HG03159 (cell line): ENCODE measurements at regions not wholly inside any gene's neighbourhood (a gene's known extent, or its start where the extent isn't known, plus 50 kb on each side); places are given as distances from the start of the nearest gene placed in this dataset.

ENCODE experiments used
- ATAC-seq: cut with Tn5 transposase; IDR thresholded peaks from one replicate; pipeline ENCODE4 v1.9.1; 2021; ENCODE audit warnings: mild to moderate bottlenecking, moderate library complexity; ENCODE audit not compliant: unreplicated experiment

DNA sequence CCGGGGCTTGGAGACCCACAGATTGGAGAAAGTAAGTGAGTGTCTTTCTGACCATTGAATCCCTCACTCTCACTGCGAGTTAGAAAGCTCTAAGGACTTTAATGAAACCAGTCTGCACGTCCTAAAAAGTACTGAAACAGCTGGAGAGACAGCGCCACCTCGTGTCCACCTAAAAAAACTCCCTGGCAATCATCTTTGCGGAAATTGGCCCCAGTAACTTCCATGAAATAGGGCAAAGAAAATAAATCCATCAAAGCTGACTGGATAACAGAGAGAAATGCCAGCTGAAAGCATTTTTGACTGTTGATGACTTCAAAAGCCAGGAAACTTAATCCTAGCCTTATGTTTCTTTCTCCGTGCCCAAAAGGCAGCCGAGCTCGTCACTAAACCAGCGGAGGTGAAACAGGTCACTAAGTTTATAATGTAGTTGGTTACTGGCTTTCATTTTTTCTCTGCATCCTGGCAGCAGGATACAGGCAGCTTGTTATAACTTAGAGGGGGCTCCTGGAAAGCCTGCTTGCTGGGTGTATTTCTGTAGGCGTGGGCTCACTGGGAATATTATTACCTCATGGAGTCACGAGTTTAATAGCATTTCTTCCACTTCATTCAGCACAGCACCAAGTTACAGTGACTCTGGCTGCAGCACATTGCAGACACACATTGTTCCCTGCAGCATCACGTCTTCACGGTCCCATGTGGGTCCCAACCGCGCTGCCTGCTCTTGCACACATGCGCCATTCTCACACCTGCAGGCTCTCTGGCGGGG, 266.5 kb downstream of the HRH4 start:
- ATAC-seq, result no peak

DNA sequence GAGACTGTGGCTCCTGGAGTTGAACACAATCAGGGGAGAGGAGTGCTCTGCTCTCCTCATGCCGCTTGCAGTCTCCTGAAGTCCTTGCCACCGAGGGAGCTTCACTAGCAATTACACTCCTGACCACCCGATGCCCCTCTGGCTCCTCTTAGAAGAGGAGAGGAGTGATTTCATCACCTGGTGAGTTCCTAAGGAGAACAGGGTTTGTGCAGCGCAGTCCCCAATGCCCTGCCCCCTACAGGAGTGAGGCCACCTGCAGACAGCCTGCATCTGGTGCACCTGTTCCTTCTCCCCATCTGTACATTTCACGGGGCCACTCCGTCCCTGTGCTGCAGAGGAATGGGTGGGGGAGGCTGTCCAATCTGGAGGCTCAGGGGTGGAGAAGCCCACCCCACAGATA, 267.2 kb downstream of the HRH4 start:
- no peak for ATAC-seq

DNA sequence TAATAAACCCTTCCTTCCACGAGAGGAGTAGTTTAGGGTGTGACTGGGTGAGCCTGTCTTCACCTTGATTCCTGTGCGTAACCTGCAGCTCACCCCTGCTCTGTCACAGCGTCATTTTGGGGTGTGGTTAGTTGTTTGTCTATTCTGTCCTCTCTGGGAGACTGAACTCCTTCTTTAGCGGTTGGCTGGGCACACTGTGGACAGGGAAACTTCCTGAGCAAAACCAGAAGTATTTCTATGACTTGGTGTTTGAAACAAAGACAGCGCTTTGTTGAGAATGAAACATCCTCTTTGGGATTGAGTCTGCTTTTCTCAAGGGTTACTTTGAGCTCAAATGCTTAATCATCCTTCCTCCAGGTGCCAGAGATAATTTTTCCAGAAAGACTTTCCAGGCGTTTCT, 270.7 kb downstream of the HRH4 start:
- no peak for ATAC-seq

DNA sequence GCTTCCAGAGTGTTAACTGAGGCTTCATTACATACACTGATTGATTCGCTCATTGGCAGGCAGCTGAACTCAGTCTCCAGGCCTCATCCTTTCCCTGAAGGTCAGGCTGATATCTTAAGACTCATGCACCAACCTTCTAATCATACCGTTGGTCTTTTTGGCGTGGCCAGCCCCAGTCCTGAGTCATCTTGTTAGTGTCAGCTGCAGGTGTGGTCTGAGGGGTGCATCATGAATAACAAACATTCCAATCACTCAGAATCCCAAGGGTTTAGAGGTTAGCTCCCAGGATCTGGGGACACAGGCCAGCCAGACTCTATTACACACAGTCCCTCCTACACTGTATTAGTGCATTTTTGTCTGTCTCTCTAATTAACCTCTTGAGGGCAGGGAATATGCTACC, 271.5 kb downstream of the HRH4 start:
- no peak for ATAC-seq

DNA sequence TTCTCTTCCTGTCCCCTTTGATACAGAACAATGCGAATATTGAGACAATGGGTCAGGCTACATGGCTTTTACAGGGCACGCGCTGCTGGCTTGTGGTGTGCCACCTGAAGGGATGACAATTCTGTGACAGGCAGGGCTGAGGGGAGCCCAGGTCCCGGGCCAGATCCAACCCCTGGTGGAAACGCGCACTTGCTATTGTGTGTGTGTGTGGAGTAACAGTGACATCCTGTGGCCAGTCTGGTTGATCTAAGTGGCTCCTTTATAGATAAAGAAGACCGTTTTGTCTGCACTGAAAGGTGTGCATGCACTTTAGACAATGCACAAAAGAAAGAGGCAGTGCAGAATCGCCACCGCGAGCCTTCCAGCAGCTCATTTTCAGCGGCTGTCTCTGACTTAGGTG, 273.6 kb downstream of the HRH4 start:
- ATAC-seq, result no peak

DNA sequence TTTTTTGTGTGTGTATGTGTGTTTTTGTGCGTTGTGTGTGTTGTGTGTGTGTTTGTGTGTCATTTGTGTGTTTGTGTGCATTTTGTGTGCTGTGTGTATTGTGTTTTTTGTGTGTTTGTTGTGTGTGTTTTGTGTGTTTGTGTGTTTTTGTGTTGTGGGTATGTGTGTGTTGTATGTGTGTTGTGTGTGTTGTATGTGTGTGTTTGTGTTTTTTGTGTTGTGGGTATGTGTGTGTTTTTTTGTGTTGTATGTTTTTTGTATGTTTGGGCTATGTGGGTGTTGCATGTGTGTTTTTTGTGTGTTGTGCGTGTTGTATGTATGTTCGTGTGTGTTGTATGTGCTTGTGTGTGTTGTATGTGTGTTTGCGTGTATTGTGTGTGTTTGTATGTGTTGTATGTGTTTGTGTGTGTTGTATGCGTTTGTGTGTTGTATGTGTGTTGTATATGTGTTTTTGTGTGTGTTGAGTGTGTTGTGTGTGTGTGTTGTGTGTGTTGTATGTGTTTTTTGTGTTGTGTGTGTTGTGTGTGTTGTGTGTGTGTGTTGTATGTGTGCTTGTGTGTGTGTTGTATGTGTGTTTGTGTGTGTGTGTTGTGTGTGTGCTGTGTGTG, 275.3 kb downstream of the HRH4 start:
- ATAC-seq, result no peak

DNA sequence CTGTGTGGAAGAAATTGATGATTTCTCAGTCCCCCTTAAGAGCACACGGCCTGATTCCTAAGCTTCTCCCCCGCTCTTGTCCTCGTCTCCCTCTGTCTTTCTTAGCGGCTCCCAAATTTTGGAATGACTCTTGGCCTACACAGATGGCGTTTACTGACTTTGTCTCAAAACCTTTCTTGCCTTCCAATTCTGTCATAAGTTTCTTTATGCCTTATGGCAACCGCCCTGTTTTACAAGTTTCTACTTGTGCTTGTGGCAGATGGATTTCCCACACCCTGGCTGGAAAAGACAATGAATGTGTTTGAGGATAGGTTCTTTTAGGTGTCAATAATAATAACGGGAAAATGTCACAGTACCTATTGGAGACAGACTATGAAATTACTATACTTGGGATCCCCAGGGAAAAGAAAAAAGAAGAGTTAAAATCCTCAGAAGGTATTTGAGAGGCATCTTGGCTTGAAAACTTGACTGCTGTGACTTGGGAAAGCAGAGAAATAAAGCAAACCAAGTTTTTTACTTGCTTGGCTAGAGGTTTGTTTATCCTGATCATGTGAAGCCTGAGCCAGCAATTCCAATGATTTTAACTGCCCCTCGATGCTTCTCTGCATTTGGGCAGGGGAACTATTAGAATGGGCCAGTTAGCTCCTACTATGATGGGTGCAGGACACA, 276.4 kb downstream of the HRH4 start:
- ATAC-seq, result no peak

DNA sequence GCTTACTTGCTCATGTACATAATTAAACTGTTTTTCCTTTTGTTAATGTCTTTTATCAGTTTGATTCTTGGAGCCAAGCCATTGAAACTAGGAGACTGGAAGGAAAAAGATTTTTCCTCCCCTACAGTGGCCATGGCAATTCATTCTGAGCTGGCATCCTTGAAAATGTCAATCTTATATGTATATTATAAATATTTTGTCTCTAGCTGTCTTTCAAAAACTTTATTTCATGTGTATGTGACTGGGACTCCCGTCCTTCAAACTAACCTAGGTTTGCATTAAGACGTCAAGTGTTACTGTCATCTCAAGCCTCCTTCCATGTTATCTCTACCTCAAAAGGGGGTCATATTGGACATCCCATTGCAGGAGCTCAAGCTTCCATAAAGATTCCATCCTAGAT, 280.4 kb downstream of the HRH4 start:
- no peak for ATAC-seq

DNA sequence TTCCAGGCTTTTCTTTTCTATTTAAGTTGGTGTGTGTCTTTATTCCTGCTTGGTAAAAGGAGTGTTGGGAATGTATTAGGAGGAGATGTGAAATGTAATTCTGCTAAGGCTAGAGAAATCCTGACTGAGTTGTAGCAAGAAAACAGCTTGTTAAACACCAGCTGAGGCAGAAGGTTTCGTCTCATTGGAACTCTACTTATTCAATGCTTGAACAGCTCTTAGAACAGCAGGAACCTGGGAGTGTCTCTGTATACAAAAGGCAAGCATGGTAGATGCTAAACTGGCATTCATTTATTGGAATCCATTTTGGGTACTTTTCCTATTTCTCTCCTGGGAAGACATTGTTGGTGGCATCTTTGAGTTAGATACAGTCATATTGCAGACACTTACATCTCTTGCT, 280.9 kb downstream of the HRH4 start:
- ATAC-seq, result no peak

DNA sequence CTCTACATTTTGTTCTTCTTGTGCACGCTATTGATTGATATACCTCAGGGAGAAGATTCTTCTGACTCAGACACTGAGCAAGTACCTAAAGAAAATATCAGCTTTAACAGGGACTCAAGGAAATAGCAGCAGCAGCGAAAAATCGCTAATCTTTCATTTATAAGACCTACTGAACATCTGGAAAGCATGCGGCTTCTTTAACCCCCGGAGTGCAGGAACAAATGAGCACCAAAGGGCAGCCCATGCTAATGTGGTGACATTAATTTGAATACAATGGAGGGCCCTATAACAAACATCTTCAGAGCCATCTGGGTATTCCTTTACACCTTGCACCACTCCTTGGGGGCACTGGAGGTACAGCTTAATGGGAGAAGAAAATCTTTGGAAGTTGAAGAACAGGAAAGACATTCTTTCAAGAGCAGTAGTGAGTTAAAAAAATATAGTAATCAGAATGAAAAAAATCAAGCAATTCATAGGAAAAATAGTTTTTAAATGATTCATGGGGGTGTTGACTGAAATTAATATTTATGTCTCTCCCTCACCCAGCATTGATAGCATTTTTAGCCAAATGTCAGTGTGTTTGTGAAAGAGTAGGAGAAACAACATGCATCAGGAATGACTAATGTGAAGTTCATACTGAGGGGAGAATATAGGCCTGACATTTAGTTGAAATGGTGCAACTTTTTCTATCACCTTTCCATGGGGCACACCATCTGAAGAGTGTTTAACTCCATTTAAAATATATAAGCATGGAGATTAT, 281.7 kb downstream of the HRH4 start:
- no peak for ATAC-seq

DNA sequence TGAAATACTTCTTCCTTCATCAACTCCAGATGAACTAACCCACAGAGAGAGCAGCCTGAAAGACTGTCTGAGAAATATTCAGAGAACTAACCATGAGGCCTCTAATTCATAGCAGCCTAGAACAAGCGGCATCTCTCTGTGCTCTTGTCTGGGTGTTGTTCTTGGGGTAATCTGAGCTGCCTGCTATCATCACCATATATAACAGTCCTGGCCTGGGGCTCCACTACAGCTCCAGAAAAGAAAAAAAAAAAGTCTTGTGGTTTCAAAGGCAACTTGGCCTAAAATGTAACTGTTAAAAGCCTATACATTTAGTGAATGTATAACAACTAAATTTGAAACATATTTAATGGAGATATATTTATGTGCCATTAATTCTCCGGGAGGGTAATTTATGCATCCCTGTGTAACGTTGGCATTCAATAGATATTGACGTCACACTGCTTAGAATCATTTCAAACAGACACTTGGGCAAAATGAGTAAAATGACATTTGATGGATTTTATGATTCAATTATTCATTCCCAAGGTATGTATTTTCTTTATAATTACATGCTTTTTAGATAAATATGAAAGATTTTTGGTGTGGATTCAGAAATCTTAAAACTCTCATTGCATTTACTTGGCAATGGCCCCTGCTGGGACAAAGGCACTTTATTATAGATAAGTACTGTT, 294.3 kb downstream of the HRH4 start:
- ATAC-seq, result no peak

DNA sequence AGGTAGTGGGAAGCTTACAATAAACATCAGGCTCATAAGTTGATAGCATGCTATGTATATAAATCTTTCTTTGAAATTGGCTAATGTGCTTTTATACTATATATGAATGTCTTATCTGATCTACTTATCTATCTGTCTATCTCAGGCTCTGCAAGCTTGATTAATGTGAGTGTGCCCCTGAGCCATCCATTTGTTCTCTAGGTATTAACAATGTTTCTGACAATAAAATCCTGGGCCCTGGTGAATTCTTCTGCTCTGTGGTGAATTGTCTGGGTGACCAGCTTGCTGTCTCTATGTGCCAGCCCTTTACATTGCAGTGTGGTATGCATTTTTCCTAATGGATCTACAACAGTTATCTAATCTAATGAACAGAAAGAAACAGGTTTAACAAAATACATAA, 295.9 kb downstream of the HRH4 start:
- no peak for ATAC-seq

DNA sequence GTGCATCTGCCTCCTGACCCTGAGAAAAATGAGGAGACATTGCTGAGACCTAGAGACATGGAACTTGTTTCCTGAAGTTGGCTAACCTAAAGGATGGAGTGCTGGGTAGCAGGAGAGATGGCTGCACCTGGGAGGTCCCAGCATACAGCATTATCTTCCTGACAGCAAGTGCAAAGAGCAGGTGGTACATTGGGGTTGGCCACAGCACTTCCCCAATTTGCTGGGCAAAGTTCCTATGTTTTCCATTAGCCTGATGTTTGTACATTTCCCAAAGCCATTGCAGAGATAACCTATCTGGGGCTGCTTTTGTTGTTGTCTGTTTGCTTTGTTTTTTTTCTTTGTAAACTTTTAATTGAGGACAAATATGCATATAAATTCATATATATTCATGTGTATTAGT, 296.7 kb downstream of the HRH4 start:
- ATAC-seq, result no peak

DNA sequence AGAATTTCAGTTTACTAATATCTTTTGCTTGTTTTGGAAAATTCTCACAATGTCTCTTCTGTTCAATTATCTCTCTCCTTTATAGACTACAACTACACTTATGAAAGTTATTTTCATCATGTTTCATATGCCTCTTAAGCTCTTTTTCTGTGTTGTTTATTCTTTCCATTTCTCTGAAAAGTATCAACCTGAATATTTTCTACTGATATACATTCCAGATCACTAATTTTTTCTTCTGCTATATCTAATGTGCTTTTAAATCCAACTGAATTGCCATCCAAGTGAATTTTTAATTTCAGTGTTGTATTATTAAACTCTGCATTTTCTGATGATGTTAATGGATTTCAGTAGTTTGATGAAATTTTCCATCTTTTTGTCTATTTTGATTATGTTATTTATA, 301.3 kb downstream of the HRH4 start:
- no peak for ATAC-seq

DNA sequence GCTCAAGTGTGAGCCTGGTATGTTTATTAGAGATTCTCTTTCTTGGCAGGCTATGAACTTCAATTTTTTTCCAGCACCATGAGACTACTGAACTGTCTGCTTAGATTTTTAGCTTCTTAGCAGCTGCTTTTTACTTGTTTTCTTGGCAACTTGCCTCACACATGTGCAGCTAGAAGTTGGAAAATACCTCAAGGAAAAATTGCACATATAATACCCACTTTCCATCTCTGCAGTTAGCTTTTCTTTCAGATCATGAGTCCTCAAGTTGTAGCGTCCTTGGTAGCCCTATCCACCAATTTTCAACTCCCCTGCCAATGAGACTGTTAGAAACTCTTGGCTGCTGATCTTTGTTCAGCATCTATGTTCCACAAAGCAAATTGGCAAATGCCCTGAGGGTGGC, 302.1 kb downstream of the HRH4 start:
- no peak for ATAC-seq

DNA sequence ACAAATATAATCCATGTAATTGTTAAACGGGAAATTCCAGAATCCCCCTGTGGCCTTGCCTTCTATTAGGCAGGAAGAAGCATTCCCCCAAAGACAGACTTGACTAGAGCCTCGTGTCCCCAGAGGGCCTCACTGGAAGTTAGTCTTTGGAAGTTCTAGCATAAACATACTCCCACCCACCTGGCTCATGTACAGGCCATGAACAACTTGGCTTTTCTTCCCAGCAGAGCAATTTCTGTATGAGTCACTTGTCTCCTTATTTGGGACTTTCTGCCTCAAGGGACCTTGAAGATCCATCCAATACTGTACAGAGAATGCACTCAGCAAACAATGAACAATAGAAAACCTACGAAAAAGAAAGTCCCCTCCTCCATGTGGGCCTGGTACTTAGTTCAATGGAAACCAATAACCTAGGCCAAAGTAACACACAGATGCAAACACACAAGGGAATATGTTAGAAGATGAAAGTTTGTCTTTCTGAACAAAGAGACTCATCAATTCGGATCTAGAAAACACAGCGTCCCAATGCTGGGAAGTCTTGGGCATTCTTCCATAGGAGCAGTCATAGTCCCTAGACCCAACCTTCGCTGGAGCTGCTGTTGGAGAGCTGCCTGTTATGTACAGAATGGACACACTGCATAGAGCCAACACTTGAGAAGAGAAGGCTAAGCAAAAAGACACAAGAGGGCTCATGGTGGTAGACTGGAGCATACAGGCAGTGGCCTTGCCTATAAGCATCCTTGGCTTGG, 303.5 kb downstream of the HRH4 start:
- no peak for ATAC-seq

DNA sequence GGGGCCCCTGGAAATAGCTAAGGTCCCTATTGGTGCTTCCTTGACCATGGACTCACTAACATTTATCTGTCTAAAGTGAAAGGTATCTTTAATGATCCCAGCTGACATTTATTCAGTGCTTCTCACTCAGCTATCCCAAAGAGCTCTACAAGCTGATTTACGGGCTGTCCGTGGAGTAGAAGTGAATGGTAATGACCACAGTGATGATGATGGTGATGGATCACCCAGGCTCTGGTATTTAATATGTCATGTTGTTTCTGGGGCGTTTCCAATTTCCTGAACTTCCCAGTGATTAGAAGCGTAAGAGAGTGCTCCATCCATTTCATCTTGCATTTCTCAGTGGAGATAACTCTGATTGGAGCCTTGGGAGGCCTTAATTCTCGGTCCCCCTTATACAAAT, 304.3 kb downstream of the HRH4 start:
- ATAC-seq, result no peak

DNA sequence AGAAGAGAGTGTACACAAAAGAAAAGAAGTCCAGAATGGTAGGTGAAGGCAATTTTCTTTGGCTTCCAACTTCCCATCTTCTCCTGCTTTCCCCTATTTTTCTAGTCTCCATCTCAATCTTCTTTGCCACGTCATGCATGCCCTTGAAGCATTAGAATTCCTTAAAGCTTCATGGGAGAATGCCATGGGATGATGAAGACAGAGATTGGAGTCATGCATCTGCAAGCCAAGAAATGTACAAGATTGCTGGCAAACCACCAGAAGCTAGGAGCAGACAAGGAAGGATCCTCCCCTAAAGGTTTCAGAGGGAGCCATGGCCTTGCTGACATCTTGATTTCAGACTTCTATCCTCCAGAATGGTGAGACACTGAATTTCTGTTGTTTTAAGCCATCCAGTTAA, 305.9 kb downstream of the HRH4 start:
- no peak for ATAC-seq

DNA sequence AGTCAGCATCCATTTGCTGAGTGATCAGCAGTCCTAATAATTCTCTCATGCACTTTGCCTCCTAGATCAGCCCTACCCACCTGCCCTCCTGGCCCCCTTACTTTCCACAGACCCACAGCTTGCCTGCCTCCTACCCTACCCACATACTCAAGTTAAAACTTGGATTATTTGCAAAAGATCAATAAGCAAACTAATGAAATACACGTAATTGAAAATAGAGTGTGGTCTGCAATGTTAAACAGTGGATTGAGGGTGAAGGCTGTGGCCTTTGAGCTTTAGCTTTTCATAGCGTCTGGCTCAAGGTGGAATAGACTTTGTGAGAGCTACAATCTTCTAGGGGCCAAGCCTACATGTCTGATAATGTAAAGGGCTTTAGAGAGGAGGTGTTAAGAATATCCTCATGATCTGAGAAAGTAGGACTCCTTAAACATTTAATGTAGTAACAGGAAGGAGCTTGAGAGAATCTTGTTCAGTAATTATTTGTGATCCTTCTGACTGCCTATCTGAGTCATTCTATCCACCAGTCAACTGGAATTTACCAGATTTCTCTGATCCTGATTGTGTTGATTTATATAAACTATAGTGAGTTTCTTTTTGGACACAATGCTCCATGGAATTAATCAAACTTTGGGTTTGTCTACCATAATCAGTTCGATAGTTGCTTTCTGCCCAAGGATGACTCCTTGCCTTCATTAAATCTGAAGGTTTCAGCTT, 310.0 kb downstream of the HRH4 start:
- ATAC-seq, result no peak

DNA sequence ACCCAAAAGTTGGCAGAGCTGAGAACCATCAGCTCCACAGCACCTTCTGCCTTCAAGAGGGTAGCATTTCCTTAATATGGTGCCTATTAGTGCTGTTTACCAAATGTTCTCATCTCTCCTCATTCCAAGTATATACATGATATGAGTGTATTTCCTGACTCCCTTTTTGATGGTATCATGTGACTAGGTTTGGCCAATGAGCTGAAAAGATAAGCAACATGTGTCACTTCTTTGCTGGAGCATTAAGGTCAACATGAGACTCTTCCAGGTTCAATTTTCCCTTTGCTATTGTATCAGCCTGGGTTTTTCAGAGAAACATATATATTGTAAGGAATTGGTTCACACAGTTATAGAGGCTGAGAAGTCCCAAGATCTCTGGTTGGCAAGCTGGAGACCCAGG, 310.9 kb downstream of the HRH4 start:
- ATAC-seq, result no peak
